HepG2 (cell line): ENCODE measurements at regions not wholly inside any gene's neighbourhood (a gene's known extent, or its start where the extent isn't known, plus 50 kb on each side); places are given as distances from the start of the nearest gene placed in this dataset.

Experiments used
- ARID2 ChIP-seq: sonication (generic); formaldehyde crosslinking; IDR thresholded peaks from 2 replicates; pipeline ENCODE4 v1.8.1; 2022; ENCODE audit warnings: mild to moderate bottlenecking, missing genetic modification reagents, borderline replicate concordance
- ETS1 ChIP-seq: sonication (generic); formaldehyde crosslinking; IDR thresholded peaks from 2 replicates; pipeline ENCODE4 v1.4.0; 2020; ENCODE audit warnings: missing genetic modification reagents
- FIP1L1 ChIP-seq: fragments of 200-400 bp; formaldehyde crosslinking; IDR thresholded peaks from 2 replicates; pipeline ENCODE4 v1.6.1; 2018; ENCODE audit warnings: low read depth, mild to moderate bottlenecking, low read length, moderate library complexity, borderline replicate concordance; ENCODE audit not compliant: insufficient read depth
- HDAC6 ChIP-seq: fragments of 200-600 bp; sonication (generic); IDR thresholded peaks from 2 replicates; pipeline ENCODE4 v1.7.0; 2017; ENCODE audit warnings: mild to moderate bottlenecking, antibody characterized with exemption, low read length, low read depth
- HIVEP1 ChIP-seq: sonication (generic); formaldehyde crosslinking; IDR thresholded peaks from 2 replicates; pipeline ENCODE4 v1.4.0; 2020; ENCODE audit warnings: mild to moderate bottlenecking, missing genetic modification reagents
- HMGA1 ChIP-seq: sonication (generic); formaldehyde crosslinking; conservative IDR thresholded peaks from 2 replicates; pipeline ENCODE4 v1.4.0; 2020; ENCODE audit warnings: missing genetic modification reagents
- HOXA7 ChIP-seq: sonication (generic); formaldehyde crosslinking; IDR thresholded peaks from 2 replicates; pipeline ENCODE4 v1.8.1; 2022; ENCODE audit warnings: mild to moderate bottlenecking, missing genetic modification reagents, moderate library complexity
- MAF1 ChIP-seq: sonication (generic); formaldehyde crosslinking; IDR thresholded peaks from 2 replicates; pipeline ENCODE4 v1.5.0; 2020; ENCODE audit warnings: missing genetic modification reagents, borderline replicate concordance
- MTA1 ChIP-seq: sonication (generic); formaldehyde crosslinking; IDR thresholded peaks from 2 replicates; pipeline ENCODE4 v1.4.0; 2020; ENCODE audit warnings: missing genetic modification reagents, mild to moderate bottlenecking, borderline replicate concordance
- NCOA1 ChIP-seq: sonication (generic); formaldehyde crosslinking; IDR thresholded peaks from 2 replicates; pipeline ENCODE4 v1.9.0; 2021; ENCODE audit warnings: missing genetic modification reagents
- POLR2G ChIP-seq: fragments of 200-400 bp; formaldehyde crosslinking; IDR thresholded peaks from 2 replicates; pipeline ENCODE4 v1.6.1; 2018; ENCODE audit warnings: mild to moderate bottlenecking, low read depth, low read length, moderate library complexity
- RFXAP ChIP-seq: sonication (generic); formaldehyde crosslinking; IDR thresholded peaks from 2 replicates; pipeline ENCODE4 v1.4.0; 2020; ENCODE audit warnings: missing genetic modification reagents, borderline replicate concordance
- SP2 ChIP-seq: sonication (generic); formaldehyde crosslinking; IDR thresholded peaks from 2 replicates; pipeline ENCODE4 v1.5.1; 2020; ENCODE audit warnings: mild to moderate bottlenecking, missing genetic modification reagents
- TCF7 ChIP-seq: sonication (generic); IDR thresholded peaks from 2 replicates; pipeline ENCODE4 v1.6.1; 2016; ENCODE audit warnings: antibody characterized with exemption, low read depth
- ZFP36L2 ChIP-seq: sonication (generic); formaldehyde crosslinking; IDR thresholded peaks from 2 replicates; pipeline ENCODE4 v1.4.0; 2020; ENCODE audit warnings: missing genetic modification reagents
- ZFP90 ChIP-seq: sonication (generic); formaldehyde crosslinking; IDR thresholded peaks from 2 replicates; pipeline ENCODE4 v1.8.0; 2022; ENCODE audit warnings: missing genetic modification reagents, mild to moderate bottlenecking, inconsistent platforms, borderline replicate concordance
- ZIK1 ChIP-seq: sonication (generic); formaldehyde crosslinking; IDR thresholded peaks from 2 replicates; pipeline ENCODE4 v1.5.0; 2020; ENCODE audit warnings: mild to moderate bottlenecking, low read depth, missing genetic modification reagents, borderline replicate concordance
- ZKSCAN8 ChIP-seq: IDR thresholded peaks from 2 replicates; pipeline ENCODE4 v1.6.1; 2016; ENCODE audit warnings: borderline replicate concordance, missing genetic modification reagents, missing compliant biosample characterization
- ZNF296 ChIP-seq: sonication (generic); formaldehyde crosslinking; conservative IDR thresholded peaks from 2 replicates; pipeline ENCODE4 v1.5.0; 2020; ENCODE audit warnings: mild to moderate bottlenecking, missing genetic modification reagents
- ZNF333 ChIP-seq: sonication (generic); formaldehyde crosslinking; IDR thresholded peaks from 2 replicates; pipeline ENCODE4 v1.4.0; 2020; ENCODE audit warnings: mild to moderate bottlenecking, missing genetic modification reagents, borderline replicate concordance
- ZNF570 ChIP-seq: sonication (generic); formaldehyde crosslinking; IDR thresholded peaks from 2 replicates; pipeline ENCODE4 v1.4.0; 2020; ENCODE audit warnings: mild to moderate bottlenecking, missing genetic modification reagents, borderline replicate concordance
- ZNF781 ChIP-seq: sonication (generic); formaldehyde crosslinking; IDR thresholded peaks from 2 replicates; pipeline ENCODE4 v1.5.1; 2020; ENCODE audit warnings: borderline replicate concordance, mild to moderate bottlenecking, missing genetic modification reagents; ENCODE audit errors: not compliant biosample characterization
- ZSCAN31 ChIP-seq: sonication (generic); formaldehyde crosslinking; IDR thresholded peaks from 2 replicates; pipeline ENCODE4 v1.5.0; 2020; ENCODE audit warnings: low read depth, mild to moderate bottlenecking, missing genetic modification reagents
- TF ChIP-seq, protein P1 (sequence below): sonication (generic); formaldehyde crosslinking; IDR thresholded peaks from 2 replicates; pipeline ENCODE4 v1.4.0; 2020; ENCODE audit warnings: mild to moderate bottlenecking, low read depth, missing genetic modification reagents
- TF ChIP-seq, protein P2 (sequence below): sonication (generic); formaldehyde crosslinking; IDR thresholded peaks from 2 replicates; pipeline ENCODE4 v1.8.0; 2022; ENCODE audit warnings: missing genetic modification reagents, mild to moderate bottlenecking, moderate library complexity, borderline replicate concordance

GRCh38 chr1:54488779-54489626 is 59.0 kb upstream of the ACOT11 start (continued):
- TF ChIP-seq ZNF570 (CRISPR knock-in tag) (no peak), ZNF781 (CRISPR knock-in tag) (no peak), HMGA1 (no peak), ZNF296 (no peak), ZKSCAN8 (CRISPR knock-in tag) (no peak; the same call in 1 of the 2 replicates), ZNF333 (no peak), ZFP36L2 (CRISPR knock-in tag) (no peak), MAF1 (CRISPR knock-in tag) (no peak), HOXA7 (CRISPR knock-in tag) (no peak), SP2 (CRISPR knock-in tag) (no peak), NCOA1 (CRISPR knock-in tag) (peak; percentile 78; the same call in 1 of the 2 replicates), TCF7 (no peak), ZFP90 (CRISPR knock-in tag) (no peak), ARID2 (CRISPR knock-in tag) (no peak), RFXAP (no peak), FIP1L1 (no peak), ETS1 (CRISPR knock-in tag) (no peak), HDAC6 (no peak), HIVEP1 (no peak), MTA1 (CRISPR knock-in tag) (peak; percentile 56; the same call in 1 of the 2 replicates), ZSCAN31 (CRISPR knock-in tag) (no peak), ZIK1 (CRISPR knock-in tag) (no peak), POLR2G (no peak)
- TF ChIP-seq, protein P1, sequence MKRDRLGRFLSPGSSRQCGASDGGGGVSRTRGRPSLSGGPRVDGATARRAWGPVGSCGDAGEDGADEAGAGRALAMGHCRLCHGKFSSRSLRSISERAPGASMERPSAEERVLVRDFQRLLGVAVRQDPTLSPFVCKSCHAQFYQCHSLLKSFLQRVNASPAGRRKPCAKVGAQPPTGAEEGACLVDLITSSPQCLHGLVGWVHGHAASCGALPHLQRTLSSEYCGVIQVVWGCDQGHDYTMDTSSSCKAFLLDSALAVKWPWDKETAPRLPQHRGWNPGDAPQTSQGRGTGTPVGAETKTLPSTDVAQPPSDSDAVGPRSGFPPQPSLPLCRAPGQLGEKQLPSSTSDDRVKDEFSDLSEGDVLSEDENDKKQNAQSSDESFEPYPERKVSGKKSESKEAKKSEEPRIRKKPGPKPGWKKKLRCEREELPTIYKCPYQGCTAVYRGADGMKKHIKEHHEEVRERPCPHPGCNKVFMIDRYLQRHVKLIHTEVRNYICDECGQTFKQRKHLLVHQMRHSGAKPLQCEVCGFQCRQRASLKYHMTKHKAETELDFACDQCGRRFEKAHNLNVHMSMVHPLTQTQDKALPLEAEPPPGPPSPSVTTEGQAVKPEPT (CRISPR knock-in tag): no peak
- TF ChIP-seq, protein P2, sequence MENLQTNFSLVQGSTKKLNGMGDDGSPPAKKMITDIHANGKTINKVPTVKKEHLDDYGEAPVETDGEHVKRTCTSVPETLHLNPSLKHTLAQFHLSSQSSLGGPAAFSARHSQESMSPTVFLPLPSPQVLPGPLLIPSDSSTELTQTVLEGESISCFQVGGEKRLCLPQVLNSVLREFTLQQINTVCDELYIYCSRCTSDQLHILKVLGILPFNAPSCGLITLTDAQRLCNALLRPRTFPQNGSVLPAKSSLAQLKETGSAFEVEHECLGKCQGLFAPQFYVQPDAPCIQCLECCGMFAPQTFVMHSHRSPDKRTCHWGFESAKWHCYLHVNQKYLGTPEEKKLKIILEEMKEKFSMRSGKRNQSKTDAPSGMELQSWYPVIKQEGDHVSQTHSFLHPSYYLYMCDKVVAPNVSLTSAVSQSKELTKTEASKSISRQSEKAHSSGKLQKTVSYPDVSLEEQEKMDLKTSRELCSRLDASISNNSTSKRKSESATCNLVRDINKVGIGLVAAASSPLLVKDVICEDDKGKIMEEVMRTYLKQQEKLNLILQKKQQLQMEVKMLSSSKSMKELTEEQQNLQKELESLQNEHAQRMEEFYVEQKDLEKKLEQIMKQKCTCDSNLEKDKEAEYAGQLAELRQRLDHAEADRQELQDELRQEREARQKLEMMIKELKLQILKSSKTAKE (CRISPR knock-in tag): no peak
